Lung (tissue), 11 donors: ENCODE measurements at regions not wholly inside any gene's neighbourhood (a gene's known extent, or its start where the extent isn't known, plus 50 kb on each side); places are given as distances from the start of the nearest gene placed in this dataset.

Source experiments
- ATAC-seq: fragments of 200-7000 bp; cut with Tn5 transposase; one replicate; pipeline ENCODE4 v1.9.1; 2020; ENCODE audit warnings: moderate number of reproducible peaks; ENCODE audit not compliant: insufficient read depth, low FRiP score
- DNase-seq, 3 donors: peaks; one replicate each; pipeline ENCODE4 v3.0.0-alpha.2; 2013 to 2017
- H3K27ac ChIP-seq, 2 donors: one replicate each; pipeline ENCODE4 v1.5.1; 2013; ENCODE audit warnings: mild to moderate bottlenecking in 2 of 2, moderate library complexity in 2 of 2, control low read depth in 1 of 2, inconsistent platforms in 1 of 2, low read depth in 1 of 2, low read length in 1 of 2
- H3K27me3 ChIP-seq, 3 donors: one replicate each; pipeline ENCODE4 v1.5.1; 2013; ENCODE audit warnings: low read length in 2 of 3; ENCODE audit not compliant: control insufficient read depth in 3 of 3, insufficient read depth in 3 of 3
- H3K36me3 ChIP-seq, 4 donors: one replicate each; pipeline ENCODE4 v1.5.1; 2013; ENCODE audit warnings: low read length in 4 of 4, mild to moderate bottlenecking in 1 of 4, moderate library complexity in 1 of 4; ENCODE audit not compliant: control insufficient read depth in 4 of 4, insufficient read depth in 4 of 4
- H3K4me1 ChIP-seq, 5 donors: one replicate each; pipeline ENCODE4 v1.5.1; 2013; ENCODE audit warnings: low read length in 5 of 5, mild to moderate bottlenecking in 2 of 5, moderate library complexity in 1 of 5; ENCODE audit not compliant: control insufficient read depth in 5 of 5, insufficient read depth in 5 of 5
- H3K4me3 ChIP-seq: one replicate; pipeline ENCODE4 v1.5.1; 2013; ENCODE audit warnings: mild to moderate bottlenecking, control low read depth, moderate library complexity
- H3K9ac ChIP-seq, 2 donors: one replicate each; pipeline ENCODE4 v1.5.1; 2013; ENCODE audit warnings: low read length in 2 of 2, control low read depth in 1 of 2; ENCODE audit not compliant: insufficient read depth in 1 of 2
- H3K9me3 ChIP-seq, 4 donors: one replicate each; pipeline ENCODE4 v1.5.1; 2013; ENCODE audit warnings: low read length in 3 of 4, mild to moderate bottlenecking in 1 of 4, moderate library complexity in 1 of 4; ENCODE audit not compliant: control insufficient read depth in 4 of 4, insufficient read depth in 3 of 4
- CTCF ChIP-seq: IDR thresholded peaks from 2 replicates; pipeline ENCODE4 v1.5.1; 2012; ENCODE audit warnings: mild to moderate bottlenecking; ENCODE audit errors: control extremely low read depth, extremely low read depth
- WGBS, 2 donors: extraction: QIAGEN DNeasy Blood & Tissue Kit; methylation state at CpG; one replicate each; pipeline ENCODE4 v1.1.7; 2013; 5-methylcytosine and 5-hydroxymethylcytosine counted together
- donor health status: control.
- donor health status: control.
- donor health status: Bipolar disorder and iron deficiency.
- donor health status: healthy.
- donor health status: DM: yes; HTN: yes; CAD: no.

DNA sequence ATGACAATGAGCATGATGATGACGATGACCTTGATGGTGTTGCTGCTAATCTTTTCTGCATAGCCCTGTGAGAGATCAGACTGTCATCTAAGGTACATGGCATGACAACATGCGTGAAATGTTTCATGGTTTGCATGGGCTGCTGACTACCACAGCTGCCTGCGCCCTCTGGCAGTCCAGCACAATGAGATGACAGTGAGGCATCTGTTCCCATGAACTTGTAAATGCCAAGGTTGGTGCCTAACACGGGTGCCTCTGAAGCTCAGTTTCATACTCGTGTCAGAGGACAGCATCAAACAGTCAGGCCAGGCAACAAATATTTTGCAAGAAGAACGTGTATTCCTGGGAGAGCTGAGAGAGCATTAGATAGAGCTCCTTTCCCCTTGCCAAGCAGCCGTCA, 122.0 kb upstream of the PRKCQ start:
- WGBS, 2 donors: 80 to 85% methylated on average over 7 of the region's 7 CpGs
- Histone ChIP-seq H3K9ac (no peak overlapping the region), H3K4me3 (no peak overlapping the region), H3K27ac (no peak overlapping the region), H3K36me3 (no peaks in the 10 kb centered on the region), H3K4me1 (no peaks in the 10 kb centered on the region), H3K9me3 (no peaks in the 10 kb centered on the region), H3K27me3 (peaks cover 0 to 3% (median 0%) of the 10 kb centered on the region in 3 donors)
- DNase-seq (no peak), ATAC-seq (no peak)
- TF ChIP-seq CTCF: no peak

DNA sequence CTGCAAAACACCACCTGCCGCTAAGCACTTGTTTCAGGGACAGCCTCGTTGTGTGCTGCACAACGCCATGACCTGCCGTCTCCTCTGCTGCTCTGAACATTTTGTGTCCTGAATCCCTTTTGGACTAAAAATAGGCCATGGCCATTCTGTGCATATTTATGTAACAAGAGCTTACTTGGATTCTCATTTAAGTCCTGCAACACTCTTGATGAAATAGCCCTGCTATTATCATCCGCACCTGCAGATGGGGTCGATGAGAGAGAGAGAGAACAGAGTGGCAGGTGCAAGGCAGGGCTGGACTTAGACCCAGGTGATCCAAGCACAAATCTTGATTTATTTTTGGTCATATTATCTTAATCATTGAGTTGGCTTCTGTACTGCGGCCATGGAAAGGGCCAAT, 121.2 kb upstream of the PRKCQ start:
- no peak overlapping the region for H3K4me3 ChIP-seq
- TF ChIP-seq CTCF: no peak
- no peaks in the 10 kb centered on the region for H3K36me3 ChIP-seq
- no peak for ATAC-seq
- H3K9ac ChIP-seq: no peak overlapping the region
- 72 to 86% methylated on average over 7 of the region's 7 CpGs for WGBS, 2 donors
- DNase-seq: no peak
- no peaks in the 10 kb centered on the region for H3K9me3 ChIP-seq
- no peak overlapping the region for H3K27ac ChIP-seq
- H3K27me3 ChIP-seq: peaks cover 0 to 3% (median 0%) of the 10 kb centered on the region in 3 donors
- H3K4me1 ChIP-seq: no peaks in the 10 kb centered on the region

DNA sequence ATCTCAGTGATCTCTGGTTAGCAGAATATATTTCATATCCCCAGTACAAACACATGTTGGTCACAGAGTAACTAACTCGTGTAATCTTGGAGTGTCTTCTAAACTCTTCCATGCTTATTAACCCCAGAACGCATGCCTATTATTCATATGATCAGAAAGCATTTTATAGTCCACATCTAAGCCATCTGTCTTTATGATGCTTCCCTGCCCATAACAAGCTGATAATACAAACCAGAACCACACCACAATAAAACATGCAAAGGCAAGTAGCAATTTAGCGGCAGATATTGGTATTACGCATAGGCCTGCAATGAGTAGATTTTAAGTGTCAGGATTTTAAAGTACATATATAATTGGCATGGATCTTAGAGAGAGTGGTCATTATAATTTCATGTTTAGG, 120.0 kb upstream of the PRKCQ start:
- no peak for DNase-seq
- no peak for TF ChIP-seq CTCF
- WGBS, 2 donors: 92 to 93% methylated on average over 4 of the region's 4 CpGs
- H3K27me3 ChIP-seq: peaks cover 0 to 3% (median 0%) of the 10 kb centered on the region in 3 donors
- no peaks in the 10 kb centered on the region for H3K9me3 ChIP-seq
- H3K36me3 ChIP-seq: no peaks in the 10 kb centered on the region
- no peak overlapping the region for H3K27ac ChIP-seq
- no peaks in the 10 kb centered on the region for H3K4me1 ChIP-seq
- ATAC-seq: no peak
- H3K4me3 ChIP-seq: no peak overlapping the region
- H3K9ac ChIP-seq: no peak overlapping the region

GRCh38 chr10:6699336-6699735, 119.3 kb upstream of the PRKCQ start:
- WGBS, 2 donors: 82 to 88% methylated on average over 4 of the region's 4 CpGs
- H3K27ac ChIP-seq: no peak overlapping the region
- H3K4me1 ChIP-seq: no peaks in the 10 kb centered on the region
- TF ChIP-seq CTCF: no peak
- H3K36me3 ChIP-seq: no peaks in the 10 kb centered on the region
- peaks cover 0 to 3% (median 0%) of the 10 kb centered on the region in 3 donors for H3K27me3 ChIP-seq
- ATAC-seq (no peak), DNase-seq (no peak)
- no peaks in the 10 kb centered on the region for H3K9me3 ChIP-seq
- no peak overlapping the region for H3K4me3 ChIP-seq
- H3K9ac ChIP-seq: no peak overlapping the region
